K562 (cell line): ENCODE measurements at regions not wholly inside any gene's neighbourhood (a gene's known extent, or its start where the extent isn't known, plus 50 kb on each side); places are given as distances from the start of the nearest gene placed in this dataset.
A peak's percentile ranks its signal among the peaks of the same experiment; 100 is the strongest.

ENCODE experiments used
- ATAC-seq: fragments of 200-7000 bp; cut with Tn5 transposase; 3 replicates; pipeline ENCODE4 v1.9.1; 2020; ENCODE audit warnings: moderate library complexity
- BruUV-seq: library from RNA; stranded (reverse); fragments of 400-500 nt; replicated peaks from 2 replicates; lab custom pipeline; 2021; lab: Mats Ljungman, UMichigan
- CTCF ChIA-PET: fragments of 300-600 bp; formaldehyde crosslinking; extraction: SDS; loops from one replicate; lab custom pipeline; 2021; ENCODE audit warnings: low intra/inter-chr PET ratio; lab: Yijun Ruan, JAX
- POLR2A ChIA-PET: fragments of 300-600, 350-650 bp; sonication (Branson Sonifier 250); formaldehyde crosslinking; extraction: SDS; loops from one replicate; lab custom pipeline; 2021; ENCODE audit warnings: antibody characterized with exemption, inconsistent platforms; lab: Yijun Ruan, JAX
- DNase-seq, 4 experiments: peaks; one replicate each; pipeline versions ENCODE4 v3.0.0 to v3.0.0-alpha.2; 2011 to 2018; ENCODE audit warnings: low spot score in 3 of 4, mixed read lengths in 3 of 4; ENCODE audit errors: extremely low read depth in 1 of 4
- FAIRE-seq: peaks from 2 replicates; lab custom pipeline; 2011; peaks lifted over from hg19 to GRCh38; lab: Jason Lieb, UNC
- H2AFZ ChIP-seq: 2 replicates; pipeline ENCODE4 v1.6.0; 2011; ENCODE audit warnings: low read depth, low read length, control low read depth, inconsistent platforms
- H3K27ac ChIP-seq: fragments of 200-600 bp; 3 replicates; pipeline ENCODE4 v1.8.0; 2011; ENCODE audit warnings: low read depth, mild to moderate bottlenecking, control low read depth, inconsistent platforms, low read length, moderate library complexity, mixed read lengths; ENCODE audit errors: extremely low read depth
- H3K27me3 ChIP-seq, 2 experiments: fragments of 300-600 bp in 1 of 2; 2 replicates in 1 of 2; 3 replicates in 1 of 2; pipeline versions ENCODE4 v1.6.0 to v1.8.0; 2011; ENCODE audit warnings: inconsistent platforms in 2 of 2, low read length in 2 of 2, mild to moderate bottlenecking in 1 of 2, mixed read lengths in 1 of 2, moderate library complexity in 1 of 2; ENCODE audit not compliant: control insufficient read depth in 2 of 2, insufficient read depth in 2 of 2
- H3K36me3 ChIP-seq: fragments of 300-600 bp; 3 replicates; pipeline ENCODE4 v1.8.0; 2011; ENCODE audit warnings: mild to moderate bottlenecking, low read length, inconsistent platforms; ENCODE audit not compliant: control insufficient read depth, insufficient read depth
- H3K4me1 ChIP-seq, 2 experiments: fragments of 200-600 bp in 1 of 2; replicated peaks in 1 of 2; 2 replicates in 1 of 2; 3 replicates in 1 of 2; pipeline versions ENCODE4 v1.5.1 to v1.8.0; 2011; ENCODE audit warnings: inconsistent platforms in 2 of 2, low read length in 2 of 2, mild to moderate bottlenecking in 1 of 2, mixed read lengths in 1 of 2, moderate library complexity in 1 of 2; ENCODE audit not compliant: control insufficient read depth in 2 of 2, insufficient read depth in 2 of 2
- H3K4me2 ChIP-seq: 2 replicates; pipeline ENCODE4 v1.6.1; 2011; ENCODE audit warnings: low read length, control low read depth, inconsistent platforms, mixed read lengths; ENCODE audit not compliant: insufficient read depth
- H3K4me3 ChIP-seq: fragments of 200-600 bp; sonication (generic), shearing (Covaris generic); 2 replicates; pipeline ENCODE4 v1.5.1; 2016; ENCODE audit warnings: control low read depth, inconsistent platforms
- H3K79me2 ChIP-seq: fragments of 200-600 bp; 3 replicates; pipeline ENCODE4 v1.8.0; 2011; ENCODE audit warnings: low read length, inconsistent platforms; ENCODE audit not compliant: control insufficient read depth, insufficient read depth
- H3K9ac ChIP-seq, 2 experiments: 2 replicates each; pipeline versions ENCODE4 v1.6.0 to v1.6.1; 2011; ENCODE audit warnings: low read depth in 2 of 2, low read length in 2 of 2, control low read depth in 1 of 2, inconsistent platforms in 1 of 2, mild to moderate bottlenecking in 1 of 2, mixed read lengths in 1 of 2; ENCODE audit not compliant: insufficient read depth in 1 of 2
- H3K9me1 ChIP-seq: one replicate; pipeline ENCODE4 v1.6.0; 2011; ENCODE audit warnings: inconsistent platforms, mild to moderate bottlenecking, low read length, moderate library complexity; ENCODE audit not compliant: control insufficient read depth, insufficient read depth
- H3K9me3 ChIP-seq: replicated peaks from 2 replicates; pipeline ENCODE4 v1.5.1; 2011; ENCODE audit warnings: low read depth, low read length, inconsistent platforms; ENCODE audit not compliant: control insufficient read depth, insufficient read depth
- H4K20me1 ChIP-seq: replicated peaks from 2 replicates; pipeline ENCODE4 v1.6.1; 2011; ENCODE audit warnings: low read length, inconsistent platforms, mixed read lengths; ENCODE audit not compliant: control insufficient read depth, insufficient read depth
- ATF6 ChIP-seq: sonication (generic); formaldehyde crosslinking; IDR thresholded peaks from 2 replicates; pipeline ENCODE4 v1.4.0; 2020; ENCODE audit warnings: mild to moderate bottlenecking, missing genetic modification reagents
- ETV6 ChIP-seq, 3 experiments: fragments of 150-350 bp in 1 of 3; sonication (generic) in 1 of 3; formaldehyde crosslinking in 1 of 3; IDR thresholded peaks; 2 replicates each; pipeline versions ENCODE4 v1.6.1 to v1.8.0; 2014 to 2022; ENCODE audit warnings: borderline replicate concordance in 2 of 3, low read depth in 2 of 3, antibody characterized with exemption in 1 of 3, low read length in 1 of 3, mild to moderate bottlenecking in 1 of 3, missing genetic modification reagents in 1 of 3
- NR2F6 ChIP-seq: fragments of 450-650 bp; formaldehyde crosslinking; IDR thresholded peaks from 2 replicates; pipeline ENCODE4 v1.4.0; 2020; ENCODE audit warnings: mild to moderate bottlenecking
- PCBP2 ChIP-seq: fragments of 200-400 bp; formaldehyde crosslinking; IDR thresholded peaks from 2 replicates; pipeline ENCODE4 v1.6.1; 2018; ENCODE audit warnings: low read length, low read depth, mild to moderate bottlenecking, moderate library complexity; ENCODE audit not compliant: poor library complexity, severe bottlenecking
- PURB ChIP-seq: sonication (generic); formaldehyde crosslinking; IDR thresholded peaks from 2 replicates; pipeline ENCODE4 v1.9.0; 2021; ENCODE audit warnings: low read depth, mild to moderate bottlenecking, missing genetic modification reagents
- RAD21 ChIP-seq, 2 experiments: fragments of 250-450 bp in 1 of 2; fragments of 450-650 bp in 1 of 2; sonication (Bioruptor Pico) in 1 of 2; formaldehyde crosslinking in 1 of 2; IDR thresholded peaks in 1 of 2; conservative IDR thresholded peaks in 1 of 2; 2 replicates each; pipeline versions ENCODE4 v1.4.0 to v1.8.0; 2020 to 2022; ENCODE audit warnings: mild to moderate bottlenecking in 2 of 2, moderate library complexity in 1 of 2
- UBTF ChIP-seq, 2 experiments: IDR thresholded peaks; 2 replicates each; pipeline ENCODE4 v1.6.1; 2012; ENCODE audit warnings: improper control_type of control experiment in 2 of 2, low read depth in 2 of 2, low read length in 2 of 2, borderline replicate concordance in 1 of 2
- WGBS: fragments of 100-300 bp; shearing (Covaris generic); methylation state at CpG from one replicate; pipeline ENCODE4 v1.1.6; 2016; ENCODE audit warnings: low coverage, mixed read lengths; ENCODE audit not compliant: insufficient coverage; ENCODE audit errors: missing lambda C conversion rate; 5-methylcytosine and 5-hydroxymethylcytosine counted together
- in situ Hi-C: fragments of 300-500 bp; cut with MboI; formaldehyde crosslinking; loops from 4 replicates; pipeline ENCODE4 v1.15.0; 2018; ENCODE audit warnings: inconsistent platforms, mixed read lengths
- intact Hi-C: fragments of 100-400 bp; cut with micrococcal nuclease; formaldehyde crosslinking; loops from 2 replicates; pipeline ENCODE4 v1.14.2; 2022

- TF ChIP-seq UBTF (IDR thresholded peaks at IDR 0.05; ENCODE audit: borderline replicate concordance in 1 of 2, low read depth in 2 of 2, low read length in 2 of 2), result no peak
- no peak for TF ChIP-seq PCBP2
- TF ChIP-seq PURB, result no peak
- no peak for TF ChIP-seq ETV6 (IDR thresholded peaks at IDR 0.05; ENCODE audit: borderline replicate concordance in 1 of 2, low read depth in 2 of 2, low read length in 1 of 2)
- TF ChIP-seq ETV6 (CRISPR knock-in tag; IDR thresholded peaks at IDR 0.05; ENCODE audit: borderline replicate concordance), result no peak
- no peak for TF ChIP-seq NR2F6 (CRISPR knock-in tag)
Measured at GRCh38 chr9:1723522-1724015, 291.6 kb upstream of the SMARCA2 start (continued).

- Histone ChIP-seq H2AFZ (no peak overlapping the region), H3K27me3 (no peaks in the 10 kb centered on the region), H3K79me2 (no peaks in the 10 kb centered on the region), H3K9me3 (no peaks in the 10 kb centered on the region), H4K20me1 (no peaks in the 10 kb centered on the region), H3K36me3 (no peaks in the 10 kb centered on the region), H3K9ac (no peak overlapping the region), H3K4me1 (no peaks in the 10 kb centered on the region), H3K9me1 (no peaks in the 10 kb centered on the region), H3K27ac (no peak overlapping the region), H3K4me2 (no peak overlapping the region), H3K4me3 (no peak overlapping the region)
- ChIA-PET CTCF (no interaction called here), POLR2A (no interaction called here)
- BruUV-seq, result no TSS peak
- DNase-seq (no peak), ATAC-seq (no peak), FAIRE-seq (no peak)
- intact Hi-C loops, result no loop called here
- WGBS, result 0% methylated on average over 2 of the region's 4 CpGs
- TF ChIP-seq RAD21 (CRISPR knock-in tag; conservative IDR thresholded peaks at IDR 0.05 in 1 of 2, IDR thresholded peaks at IDR 0.05 in 1 of 2), result peak in 1 of 2 experiments; percentile 9; a peak in 1 of 4 replicates
- TF ChIP-seq ATF6 (CRISPR knock-in tag), result no peak
- in situ Hi-C loops, result loop anchor here (10.0 kb wide), 1 partner anchor 398 kb away; no protein-coding TSS in a partner anchor
Measured at GRCh38 chr9:1726993-1727759, 288.0 kb upstream of the SMARCA2 start.
